GM19023 (cell line): ENCODE measurements at regions not wholly inside any gene's neighbourhood (a gene's known extent, or its start where the extent isn't known, plus 50 kb on each side); places are given as distances from the start of the nearest gene placed in this dataset.

Experiments
- ATAC-seq: cut with Tn5 transposase; IDR thresholded peaks from one replicate; pipeline ENCODE4 v1.9.1; 2021; ENCODE audit warnings: mild to moderate bottlenecking, moderate library complexity; ENCODE audit not compliant: unreplicated experiment

GRCh38 chr10:111968647-111969046 lies 214.9 kb downstream of the GPAM start:
- ATAC-seq = no peak

- ATAC-seq = no peak
Observed at GRCh38 chr10:111970111-111970510, 213.5 kb downstream of the GPAM start.

DNA sequence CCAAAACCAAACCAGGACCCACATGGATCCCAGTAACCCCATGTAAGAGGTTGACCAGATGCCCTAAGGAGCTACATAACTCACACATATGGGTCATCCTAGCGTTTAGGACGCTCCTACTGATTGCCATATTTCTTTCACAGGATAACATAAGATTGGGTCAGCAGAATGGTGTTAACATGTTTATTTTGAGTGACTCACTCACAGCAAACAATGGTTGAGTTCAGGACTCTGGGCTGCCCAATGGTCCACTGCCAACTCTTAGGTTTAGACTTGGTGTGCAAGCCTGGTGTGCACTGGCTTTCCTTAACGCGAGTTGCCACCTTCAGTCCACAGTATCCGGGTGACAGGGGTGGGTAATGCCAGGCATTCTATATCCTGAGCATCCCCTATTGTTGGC lies 211.5 kb downstream of the GPAM start:
- no peak for ATAC-seq

- ATAC-seq = no peak
Observed at GRCh38 chr10:111973306-111973705, 210.3 kb downstream of the GPAM start.

GRCh38 chr10:111973826-111974225 lies 209.7 kb downstream of the GPAM start:
- no peak for ATAC-seq

- no peak for ATAC-seq
Observed at GRCh38 chr10:111974325-111974724, 209.2 kb downstream of the GPAM start.

DNA sequence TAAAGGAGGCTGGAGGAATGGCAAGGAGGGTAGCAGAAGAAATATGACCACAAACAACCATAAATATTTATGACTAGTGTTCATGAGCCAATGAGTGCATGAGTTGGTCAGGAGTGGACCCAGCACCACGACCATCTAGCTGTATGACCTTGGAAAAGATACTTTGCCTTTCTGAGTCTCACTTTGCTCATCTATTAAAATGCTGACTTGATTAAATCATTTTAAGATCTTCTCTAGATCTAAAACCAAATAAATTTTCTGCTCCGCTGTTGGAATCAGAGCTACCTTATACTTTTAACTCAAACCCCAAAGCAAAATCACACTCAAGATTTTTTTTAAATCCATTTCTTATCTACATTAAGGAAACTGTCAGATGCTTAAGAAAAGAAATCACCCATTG lies 207.0 kb downstream of the GPAM start:
- no peak for ATAC-seq

GRCh38 chr10:111984057-111984456 lies 199.5 kb downstream of the GPAM start:
- no peak for ATAC-seq

GRCh38 chr10:111986079-111986478 lies 197.5 kb downstream of the GPAM start:
- ATAC-seq = no peak

GRCh38 chr10:111988646-111989045 lies 194.9 kb downstream of the GPAM start:
- no peak for ATAC-seq

GRCh38 chr10:111989136-111989911 lies 194.2 kb downstream of the GPAM start:
- no peak for ATAC-seq

GRCh38 chr10:111990734-111991133 lies 192.8 kb downstream of the GPAM start:
- ATAC-seq = no peak

DNA sequence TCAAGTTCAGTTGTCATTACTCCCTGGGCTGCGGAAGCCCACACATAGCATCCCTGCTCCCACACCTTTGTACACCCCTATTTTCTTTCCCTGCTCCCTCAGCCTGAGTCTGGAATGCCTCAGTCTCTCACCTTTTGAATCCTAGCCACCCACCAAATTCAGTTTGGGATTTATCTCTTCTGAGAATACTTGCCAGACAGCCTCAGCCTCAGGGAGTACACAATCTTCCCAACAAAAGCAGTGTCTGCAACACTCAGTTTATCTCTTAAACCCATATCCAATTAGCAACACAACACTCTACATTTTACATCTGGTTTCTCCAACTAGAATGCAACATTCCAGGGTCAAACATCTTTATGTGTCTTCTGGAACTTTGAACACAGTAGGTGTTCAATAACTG lies 190.2 kb downstream of the GPAM start:
- no peak for ATAC-seq

DNA sequence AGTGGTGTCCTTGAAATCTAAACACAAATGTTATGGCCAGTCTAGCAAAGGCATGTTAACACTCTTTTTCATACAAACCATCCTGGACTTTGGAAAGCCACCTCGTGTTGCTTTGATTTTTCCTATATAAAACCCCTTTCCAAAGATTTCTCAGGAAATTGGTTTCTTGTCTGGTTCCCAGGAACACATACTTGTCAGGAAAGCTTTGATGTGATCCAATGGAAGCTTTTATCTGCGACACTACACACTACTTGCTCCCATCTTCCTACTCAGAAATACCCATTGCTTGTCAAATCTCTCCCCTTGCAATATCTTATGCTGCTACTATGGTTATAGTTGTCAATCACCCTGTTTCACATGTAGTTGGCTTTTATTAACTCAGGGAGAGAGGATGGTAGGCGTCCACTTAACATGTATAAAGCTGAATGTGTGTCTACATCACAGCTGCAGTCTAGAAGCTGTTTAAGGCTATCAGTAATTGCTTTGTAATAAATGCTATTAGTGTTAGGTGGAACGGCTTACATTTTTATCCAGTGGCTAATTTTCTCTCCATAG lies 189.6 kb downstream of the GPAM start:
- no peak for ATAC-seq

GRCh38 chr10:111996103-111996502 lies 187.5 kb downstream of the GPAM start:
- ATAC-seq = peak; percentile 97

GRCh38 chr10:111998728-111999127 lies 184.8 kb downstream of the GPAM start:
- no peak for ATAC-seq

- no peak for ATAC-seq
Observed at GRCh38 chr10:111999205-111999914, 184.2 kb downstream of the GPAM start.

- no peak for ATAC-seq
Observed at GRCh38 chr10:111999915-112000302, 183.7 kb downstream of the GPAM start.

- ATAC-seq = no peak
Observed at GRCh38 chr10:112000466-112000865, 183.1 kb downstream of the GPAM start.

GRCh38 chr10:112002206-112002605 lies 181.4 kb downstream of the GPAM start:
- no peak for ATAC-seq

- no peak for ATAC-seq
Observed at GRCh38 chr10:112004075-112004474, 179.5 kb downstream of the GPAM start.

DNA sequence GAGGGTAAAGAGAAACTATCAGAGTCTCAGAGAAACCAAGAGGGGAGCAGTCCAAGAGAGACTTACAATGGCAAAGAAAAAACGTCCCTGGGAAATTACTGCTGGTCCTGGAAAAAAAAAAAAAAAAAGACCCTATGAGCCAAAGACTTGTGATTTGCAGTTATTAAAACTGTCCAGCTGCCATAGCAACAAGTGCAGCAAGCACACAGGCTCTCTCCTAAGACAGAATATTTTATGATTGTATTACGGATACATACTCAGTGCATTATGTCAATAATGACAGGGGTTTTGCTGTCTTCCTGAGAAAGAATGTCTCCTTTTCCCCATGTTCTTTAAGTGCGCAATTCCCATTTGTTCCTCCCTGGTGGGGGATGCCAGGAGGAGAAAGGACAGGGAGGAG lies 178.5 kb downstream of the GPAM start:
- ATAC-seq = no peak
